KG1 (cell line): ENCODE measurements at regions not wholly inside any gene's neighbourhood (a gene's known extent, or its start where the extent isn't known, plus 50 kb on each side); places are given as distances from the start of the nearest gene placed in this dataset.

Experiments
- DNase-seq: peaks from one replicate; lab custom pipeline; 2025; lab: John Stamatoyannopoulos, UW

DNA sequence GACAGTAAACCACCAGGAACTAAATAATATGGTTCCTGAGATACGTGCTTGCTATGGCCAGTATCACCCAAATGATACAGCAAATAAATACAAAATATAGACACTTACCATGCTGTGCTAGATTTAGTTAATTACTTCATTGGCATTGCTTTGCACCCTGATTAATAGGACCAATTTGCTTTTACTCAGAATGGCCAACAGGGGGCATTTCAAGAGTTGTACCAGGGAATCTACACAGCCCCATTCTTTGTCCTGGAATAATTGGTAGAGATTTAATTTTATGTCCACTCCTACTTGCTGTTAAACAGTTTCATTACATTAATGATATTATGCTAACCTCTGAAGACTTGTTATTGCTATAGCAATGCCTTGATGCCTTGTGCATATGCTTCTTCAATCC, 280.8 kb downstream of the RERGL start:
- DNase-seq: no peak

- no peak for DNase-seq
These were observed 287.0 kb downstream of the RERGL start for GRCh38 chr12:17802657-17803641.

DNA sequence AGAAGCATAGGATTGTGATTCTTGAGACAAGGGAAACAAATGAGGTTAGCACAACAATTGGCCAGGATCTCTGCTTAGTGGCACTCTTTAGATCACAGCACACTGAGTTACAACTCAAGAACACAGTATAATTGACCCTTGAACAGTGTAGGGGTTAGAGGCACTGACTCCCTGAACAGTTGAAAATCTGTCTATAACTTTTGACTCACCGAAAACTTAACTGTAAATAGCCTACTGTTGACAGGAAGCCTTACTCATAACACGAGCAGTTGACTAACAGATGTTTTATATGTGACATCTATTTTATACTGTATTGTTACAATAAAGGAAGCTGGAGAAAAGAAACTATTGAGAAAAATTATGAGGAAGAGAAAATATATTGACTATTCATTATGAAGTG, 296.1 kb downstream of the RERGL start:
- DNase-seq: no peak

DNA sequence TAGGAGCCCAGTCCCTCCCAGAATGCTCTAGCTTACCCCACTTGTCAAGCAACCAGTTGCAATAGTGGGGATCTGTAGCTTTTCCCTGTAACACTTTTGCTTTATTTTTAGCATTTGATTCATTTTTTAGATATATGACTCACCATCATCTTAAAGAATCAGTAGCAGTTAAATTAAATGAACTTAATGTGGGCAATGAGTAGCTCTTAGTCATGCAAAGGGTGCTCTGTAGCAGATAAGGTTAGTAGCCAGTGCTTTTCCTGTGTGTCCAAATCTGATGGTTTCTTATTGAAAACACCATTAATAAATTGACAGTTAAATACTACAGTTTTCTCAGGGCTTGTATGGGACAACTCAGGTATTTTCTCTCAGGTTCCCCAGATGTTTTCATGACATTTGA, 311.8 kb downstream of the RERGL start:
- DNase-seq: no peak

GRCh38 chr12:17763366-17763765, 326.6 kb downstream of the RERGL start:
- DNase-seq: no peak

DNA sequence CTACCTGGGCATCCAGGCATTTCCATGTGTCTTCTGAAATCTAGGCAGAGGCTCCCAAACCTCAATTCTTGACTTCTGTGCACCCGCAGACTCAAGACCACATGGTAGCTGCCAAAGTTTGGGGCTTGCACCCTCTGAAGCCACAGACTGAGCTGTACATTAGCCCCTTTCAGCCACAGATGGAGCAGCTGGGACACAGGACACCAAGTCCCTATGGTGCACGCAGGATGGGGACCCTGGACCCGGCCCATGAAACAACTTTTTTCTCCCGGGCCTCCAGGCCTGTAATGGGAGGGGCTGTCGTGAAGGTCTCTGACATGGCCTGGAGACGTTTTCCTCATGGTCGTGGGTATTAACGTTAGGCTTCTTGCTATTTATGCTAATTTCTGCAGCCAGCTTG, 330.0 kb downstream of the RERGL start:
- DNase-seq: no peak
